Putamen (tissue), 1 donor: ENCODE measurements at regions not wholly inside any gene's neighbourhood (a gene's known extent, or its start where the extent isn't known, plus 50 kb on each side); places are given as distances from the start of the nearest gene placed in this dataset.

Source experiments
- DNase-seq: peaks from one replicate; pipeline ENCODE4 v3.0.0-alpha.2; 2016; ENCODE audit warnings: low spot score

- DNase-seq, result no peak
Measured at GRCh38 chr15:92224843-92225242, 168.8 kb upstream of the ST8SIA2 start.

DNA sequence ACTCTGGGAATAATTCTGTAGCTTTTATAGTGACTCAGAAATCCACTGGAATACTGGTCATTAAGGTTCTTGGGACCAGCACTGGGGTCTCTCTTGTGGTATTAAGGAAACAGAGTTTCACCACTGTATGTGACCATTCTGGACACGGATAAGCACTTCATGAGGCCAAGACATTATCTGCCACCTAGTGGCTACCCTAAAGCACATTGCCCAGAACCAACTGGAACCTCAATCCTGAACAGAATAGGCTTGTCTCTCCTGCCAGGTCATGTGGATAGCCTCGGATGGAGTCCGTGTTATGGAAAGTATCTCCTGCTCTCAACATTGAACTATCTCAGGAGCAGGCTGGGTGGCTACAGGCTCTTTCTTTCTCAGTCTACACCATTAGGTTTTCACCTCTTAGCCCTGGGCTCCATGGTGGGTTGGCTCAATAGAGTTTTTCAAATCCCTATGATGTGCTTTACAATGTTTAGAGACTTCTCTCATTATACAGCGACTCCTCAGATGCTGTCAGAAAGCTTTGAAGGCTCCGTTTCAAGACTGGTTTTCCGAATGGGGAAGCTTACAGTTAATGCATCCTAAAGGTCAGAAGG, 167.6 kb upstream of the ST8SIA2 start:
- peak; percentile 24 for DNase-seq

DNA sequence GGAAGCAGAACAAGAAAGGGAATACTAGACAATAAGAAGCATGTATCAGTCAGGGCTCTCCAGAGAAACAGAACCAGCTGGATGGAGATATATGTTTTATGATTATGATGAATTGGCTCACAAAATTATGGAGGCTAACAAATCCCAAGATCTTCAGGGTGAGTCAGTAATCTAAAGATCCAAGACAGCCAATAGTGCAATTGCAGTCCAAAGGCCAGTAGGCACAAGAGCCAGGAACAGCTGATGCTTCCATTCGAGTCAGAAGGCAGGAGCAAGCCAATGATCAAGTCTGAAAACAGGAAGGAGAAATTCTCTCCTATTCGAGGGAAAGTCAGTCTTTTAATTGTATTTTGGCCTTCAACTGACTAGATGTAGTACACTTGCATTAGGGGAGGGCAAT, 164.9 kb upstream of the ST8SIA2 start:
- no peak for DNase-seq

- no peak for DNase-seq
Measured at GRCh38 chr15:92231461-92231860, 162.2 kb upstream of the ST8SIA2 start.

DNA sequence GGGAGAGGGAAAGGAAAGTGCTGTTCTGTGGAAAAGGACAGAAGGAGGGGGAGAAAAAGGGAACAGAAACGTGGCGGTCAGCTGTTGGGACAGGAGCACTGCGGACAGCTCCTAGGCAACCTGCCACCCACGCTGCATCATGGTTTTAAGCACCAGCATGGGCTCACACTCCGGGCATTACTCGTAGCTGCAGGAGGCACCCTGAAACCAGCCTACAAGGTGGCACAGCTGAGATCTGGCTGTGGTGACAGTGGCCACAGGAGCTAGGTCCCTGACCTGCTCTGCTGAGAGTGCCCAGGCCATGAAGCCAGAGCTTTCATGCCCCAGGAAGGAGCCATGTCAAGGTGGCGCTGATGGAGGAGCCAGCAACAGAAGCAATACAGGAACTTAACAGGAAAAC, 161.4 kb upstream of the ST8SIA2 start:
- DNase-seq, result no peak

DNA sequence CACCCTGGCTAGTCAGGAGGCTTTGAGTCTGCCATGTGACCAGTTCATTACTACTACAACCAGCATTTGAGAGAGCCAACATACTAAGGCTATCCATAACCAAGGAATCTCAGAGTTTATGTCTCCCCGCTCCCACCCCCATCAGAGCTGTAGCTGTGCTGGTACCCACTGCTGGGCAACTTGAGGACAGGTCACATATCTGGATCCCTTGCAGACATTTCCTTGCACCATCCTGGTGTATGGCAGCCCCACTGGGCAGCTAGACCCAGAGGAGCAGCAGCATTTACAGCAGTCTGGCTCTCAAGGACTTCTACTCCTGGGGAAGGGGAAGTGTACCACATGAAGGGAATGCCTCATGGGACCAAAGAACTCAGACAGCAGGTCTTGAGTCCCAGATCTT, 160.8 kb upstream of the ST8SIA2 start:
- DNase-seq, result no peak

- no peak for DNase-seq
Measured at GRCh38 chr15:92243227-92243626, 150.5 kb upstream of the ST8SIA2 start.

DNA sequence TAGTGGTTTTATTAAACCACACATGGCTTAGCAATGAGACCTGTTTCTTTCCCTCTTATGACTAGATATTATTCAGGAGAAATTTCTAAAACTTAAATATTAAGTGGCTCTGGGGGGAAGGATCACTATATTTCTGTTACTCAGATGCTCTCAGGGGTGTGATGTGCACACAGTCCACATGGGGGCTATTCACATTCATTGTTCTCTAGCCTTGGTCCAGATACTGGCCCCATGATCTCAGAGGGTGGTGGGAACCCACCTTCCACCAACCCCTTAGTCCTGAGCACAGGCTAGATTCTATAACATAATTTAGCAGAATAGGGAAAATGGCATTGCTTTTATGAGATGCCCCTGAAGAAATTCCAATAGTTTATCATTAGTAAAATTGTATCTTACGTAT, 149.0 kb upstream of the ST8SIA2 start:
- no peak for DNase-seq

GRCh38 chr15:92247649-92248242, 145.9 kb upstream of the ST8SIA2 start:
- DNase-seq, result no peak

GRCh38 chr15:92266796-92267685, 126.6 kb upstream of the ST8SIA2 start:
- no peak for DNase-seq

GRCh38 chr15:92268900-92269299, 124.8 kb upstream of the ST8SIA2 start:
- DNase-seq, result no peak

- DNase-seq, result no peak
Measured at GRCh38 chr15:92271179-92271578, 122.5 kb upstream of the ST8SIA2 start.

- DNase-seq, result no peak
Measured at GRCh38 chr15:92272106-92272505, 121.6 kb upstream of the ST8SIA2 start.

GRCh38 chr15:92273286-92273685, 120.4 kb upstream of the ST8SIA2 start:
- no peak for DNase-seq

DNA sequence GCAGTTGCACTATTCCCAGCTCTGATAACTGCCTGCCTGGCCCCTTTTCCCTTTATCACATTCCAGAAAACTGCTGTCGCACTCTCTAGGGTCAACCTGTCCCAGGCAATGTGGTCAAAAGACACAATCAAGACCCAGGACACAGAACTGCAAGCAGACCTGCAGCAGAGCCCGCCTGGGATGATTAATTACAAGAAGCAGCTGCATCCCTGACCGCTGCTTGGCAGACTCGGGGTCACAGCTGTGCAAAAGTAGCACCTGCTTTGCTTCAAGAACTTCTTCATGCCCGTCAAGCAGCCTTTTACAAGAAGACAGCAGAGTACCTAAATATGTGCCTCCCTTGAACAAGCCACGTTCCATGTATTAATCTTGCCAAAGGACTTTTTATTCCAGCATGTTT, 120.0 kb upstream of the ST8SIA2 start:
- no peak for DNase-seq

- no peak for DNase-seq
Measured at GRCh38 chr15:92277776-92278175, 115.9 kb upstream of the ST8SIA2 start.

- no peak for DNase-seq
Measured at GRCh38 chr15:92283813-92284212, 109.9 kb upstream of the ST8SIA2 start.

DNA sequence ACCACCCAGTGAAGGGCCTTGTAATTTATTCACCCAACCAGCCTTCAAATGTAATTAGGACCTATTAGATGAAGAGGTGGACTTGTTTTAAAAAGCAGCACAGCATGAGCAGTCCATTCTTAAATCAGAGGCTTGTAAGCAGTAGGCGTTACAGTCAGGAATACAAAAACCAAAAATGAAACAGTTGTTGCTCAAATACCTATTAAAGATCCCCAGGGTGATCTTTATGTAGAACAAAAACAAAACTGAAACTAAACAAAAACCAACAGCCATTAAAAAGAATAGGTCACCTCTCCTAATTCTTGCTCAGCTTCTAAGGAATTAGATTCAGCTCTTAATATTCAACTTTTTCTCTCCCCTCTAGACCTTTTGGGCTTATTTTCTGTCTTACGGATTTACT, 104.9 kb upstream of the ST8SIA2 start:
- no peak for DNase-seq

DNA sequence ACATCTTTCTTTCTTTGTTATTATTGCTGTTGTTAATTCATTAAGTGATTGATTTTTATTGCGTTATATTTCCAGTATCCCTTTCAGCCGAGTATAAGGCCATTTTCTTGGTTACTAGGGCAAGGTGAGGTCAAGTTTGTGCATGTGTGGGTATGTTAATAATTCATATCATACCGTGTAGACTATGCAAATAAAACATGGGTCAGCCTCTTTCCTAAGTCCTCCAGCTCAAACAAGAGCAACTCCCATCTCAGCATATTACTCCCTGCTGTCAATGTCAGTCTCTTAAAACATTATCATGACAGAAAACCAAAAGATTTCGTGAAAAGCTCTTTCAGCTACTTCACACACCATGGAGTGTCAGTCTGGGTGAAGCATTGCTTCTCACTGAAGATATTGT, 103.9 kb upstream of the ST8SIA2 start:
- DNase-seq, result no peak

DNA sequence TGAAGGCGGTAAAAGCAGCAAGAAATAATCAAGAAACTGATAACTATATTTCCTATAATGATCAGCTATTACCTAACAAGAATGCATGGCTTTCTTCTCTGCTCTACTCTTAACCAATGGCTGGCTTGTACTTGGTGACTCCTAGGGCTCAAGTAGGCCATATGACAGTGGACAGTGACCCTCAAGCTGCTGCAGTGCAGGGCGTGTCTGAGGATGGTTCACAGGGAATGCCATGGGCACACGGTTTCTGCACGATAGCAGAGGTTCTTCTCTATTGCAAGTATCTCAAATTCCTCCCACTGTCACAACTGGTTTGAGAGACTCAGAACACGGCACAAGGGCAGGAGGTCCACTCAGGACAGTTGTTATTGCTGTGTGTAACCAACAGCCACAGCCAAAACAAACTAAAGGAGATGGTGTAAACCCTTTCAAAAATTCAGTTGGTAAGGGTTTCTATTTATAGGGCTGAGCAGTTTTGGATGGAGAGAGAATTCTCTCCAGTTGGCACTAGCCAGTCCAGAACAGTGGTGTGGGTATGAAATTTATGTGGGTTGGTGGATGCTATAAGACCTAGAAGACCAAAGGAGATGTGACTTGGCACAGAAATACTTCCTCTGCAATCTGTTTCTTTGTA, 103.2 kb upstream of the ST8SIA2 start:
- DNase-seq, result no peak

- no peak for DNase-seq
Measured at GRCh38 chr15:92291900-92292299, 101.8 kb upstream of the ST8SIA2 start.

- DNase-seq, result no peak
Measured at GRCh38 chr15:92294759-92295158, 98.9 kb upstream of the ST8SIA2 start.
